HCT116 (cell line): ENCODE measurements at regions not wholly inside any gene's neighbourhood (a gene's known extent, or its start where the extent isn't known, plus 50 kb on each side); places are given as distances from the start of the nearest gene placed in this dataset.

Source experiments
- ATAC-seq: fragments of 200-7000 bp; cut with Tn5 transposase; 2 replicates; pipeline ENCODE4 v1.9.1; 2020; ENCODE audit warnings: mild to moderate bottlenecking, moderate library complexity
- BruUV-seq: library from RNA; stranded (reverse); fragments of 400-500 nt; replicated peaks from 2 replicates; lab custom pipeline; 2021; lab: Mats Ljungman, UMichigan
- CTCF ChIA-PET: fragments of 300-600 bp; sonication (Branson Sonifier 250); formaldehyde crosslinking; loops from one replicate; lab custom pipeline; 2021; ENCODE audit warnings: antibody characterized with exemption; lab: Charles Lee
- POLR2A ChIA-PET: fragments of 300-600, 350-600 bp; sonication (Branson Sonifier 250); formaldehyde crosslinking; loops from one replicate; lab custom pipeline; 2021; ENCODE audit warnings: antibody characterized with exemption; lab: Charles Lee
- RAD21 ChIA-PET, 2 experiments: fragments of 300-600 bp; sonication (Branson Sonifier 250); formaldehyde crosslinking; loops; one replicate each; lab custom pipeline; 2023; ENCODE audit warnings: low total read pairs in 2 of 2; ENCODE audit not compliant: uncharacterized antibody in 2 of 2, unreplicated experiment in 2 of 2, low non-redundant PET in 1 of 2; lab: Charles Lee
- DNase-seq: peaks from one replicate; pipeline ENCODE4 v3.0.0-alpha.2; 2010; ENCODE audit warnings: low read depth, low spot score
- H2AFZ ChIP-seq: fragments of 200-600 bp; shearing (Covaris generic), sonication (generic); 2 replicates; pipeline ENCODE4 v1.6.1; 2017; ENCODE audit warnings: low read depth, mixed run types, mixed read lengths, antibody characterized with exemption, low read length; ENCODE audit not compliant: poor library complexity, severe bottlenecking
- H3K27ac ChIP-seq: 2 replicates; pipeline ENCODE4 v1.5.1; 2012; ENCODE audit warnings: low read depth, low read length
- H3K27me3 ChIP-seq: fragments of 200-600 bp; sonication (generic); 2 replicates; pipeline ENCODE4 v1.6.1; 2016; ENCODE audit warnings: mixed run types, low read length, mixed read lengths; ENCODE audit not compliant: insufficient read depth
- H3K36me3 ChIP-seq, 2 experiments: fragments of 200-500 bp in 1 of 2; fragments of 200-600 bp in 1 of 2; sonication (Bioruptor generic) in 1 of 2; sonication (generic) in 1 of 2; 2 replicates each; pipeline versions ENCODE4 v1.5.1 to v1.6.1; 2014 to 2016; ENCODE audit warnings: low read length in 2 of 2, inconsistent platforms in 1 of 2, mixed read lengths in 1 of 2, mixed run types in 1 of 2; ENCODE audit not compliant: insufficient read depth in 2 of 2, control insufficient read depth in 1 of 2
- H3K4me1 ChIP-seq, 2 experiments: fragments of 200-600 bp in 1 of 2; sonication (generic) in 1 of 2; 2 replicates each; pipeline versions ENCODE4 v1.5.1 to v1.6.1; 2012 to 2017; ENCODE audit warnings: low read length in 2 of 2, inconsistent platforms in 1 of 2, mild to moderate bottlenecking in 1 of 2, mixed read lengths in 1 of 2, mixed run types in 1 of 2, moderate library complexity in 1 of 2; ENCODE audit not compliant: insufficient read depth in 2 of 2, control insufficient read depth in 1 of 2
- H3K4me2 ChIP-seq: fragments of 200-600 bp; sonication (generic); 2 replicates; pipeline ENCODE4 v1.6.1; 2017; ENCODE audit warnings: mixed run types, low read length, mixed read lengths
- H3K4me3 ChIP-seq, 2 experiments: fragments of 200-600 bp in 1 of 2; sonication (generic) in 1 of 2; replicated peaks in 1 of 2; 2 replicates each; pipeline ENCODE4 v1.5.1; 2011 to 2016; ENCODE audit warnings: low read length in 2 of 2, control low read depth in 1 of 2, low read depth in 1 of 2, mild to moderate bottlenecking in 1 of 2, mixed read lengths in 1 of 2, mixed run types in 1 of 2
- H3K79me2 ChIP-seq: fragments of 200-600 bp; sonication (generic); 2 replicates; pipeline ENCODE4 v1.6.1; 2017; ENCODE audit warnings: mild to moderate bottlenecking, mixed run types, low read length, moderate library complexity, mixed read lengths; ENCODE audit not compliant: insufficient read depth
- H3K9ac ChIP-seq: fragments of 200-600 bp; sonication (generic); 2 replicates; pipeline ENCODE4 v1.6.1; 2016; ENCODE audit warnings: low read length, mixed read lengths
- H3K9me2 ChIP-seq: fragments of 200-600 bp; sonication (generic), shearing (Covaris generic); 2 replicates; pipeline ENCODE4 v1.6.1; 2017; ENCODE audit warnings: mixed run types, mild to moderate bottlenecking, moderate library complexity; ENCODE audit not compliant: insufficient read depth
- H3K9me3 ChIP-seq, 2 experiments: fragments of 200-500 bp in 1 of 2; fragments of 200-600 bp in 1 of 2; sonication (Bioruptor generic) in 1 of 2; sonication (generic) in 1 of 2; 2 replicates each; pipeline ENCODE4 v1.6.1; 2014 to 2017; ENCODE audit warnings: low read length in 2 of 2, mixed read lengths in 2 of 2, inconsistent platforms in 1 of 2, low read depth in 1 of 2, mild to moderate bottlenecking in 1 of 2, mixed run types in 1 of 2, moderate library complexity in 1 of 2; ENCODE audit not compliant: control insufficient read depth in 1 of 2, insufficient read depth in 1 of 2
- H4K20me1 ChIP-seq: fragments of 200-600 bp; sonication (generic), shearing (Covaris generic); 2 replicates; pipeline ENCODE4 v1.6.1; 2017; ENCODE audit warnings: mixed run types, mild to moderate bottlenecking, moderate library complexity; ENCODE audit not compliant: insufficient read depth
- CBX3 ChIP-seq: IDR thresholded peaks from 2 replicates; pipeline ENCODE4 v1.6.1; 2012; ENCODE audit warnings: low read depth
- ELF1 ChIP-seq: IDR thresholded peaks from 2 replicates; pipeline ENCODE4 v1.6.1; 2012; ENCODE audit warnings: low read depth, borderline replicate concordance
- EZH2phosphoT487 ChIP-seq: fragments of 200-600 bp; IDR thresholded peaks from 2 replicates; pipeline ENCODE4 v1.6.1; 2018; ENCODE audit warnings: antibody characterized with exemption, borderline replicate concordance
- FOSL1 ChIP-seq: IDR thresholded peaks from 2 replicates; pipeline ENCODE4 v1.6.1; 2012; ENCODE audit warnings: low read depth
- SRF ChIP-seq: IDR thresholded peaks from 2 replicates; pipeline ENCODE4 v1.6.1; 2012; ENCODE audit warnings: low read depth
- YY1 ChIP-seq: IDR thresholded peaks from 2 replicates; pipeline ENCODE4 v1.6.1; 2011; ENCODE audit warnings: low read length, low read depth, moderate library complexity, mild to moderate bottlenecking; ENCODE audit not compliant: insufficient replicate concordance; ENCODE audit errors: extremely low read depth
- ZFX ChIP-seq: fragments of 450-650 bp; IDR thresholded peaks from 2 replicates; pipeline ENCODE4 v1.6.1; 2017
- intact Hi-C: fragments of 100-400 bp; cut with micrococcal nuclease; formaldehyde crosslinking; loops from 2 replicates; pipeline ENCODE4 v1.10.0; 2022
- TF ChIP-seq, protein P1 (sequence below): IDR thresholded peaks from 2 replicates; pipeline ENCODE4 v1.6.1; 2012
- TF ChIP-seq, protein P2 (sequence below), 3 experiments: fragments of 200-600 bp in 1 of 3; sonication (generic) in 1 of 3; IDR thresholded peaks in 2 of 3; conservative IDR thresholded peaks in 1 of 3; 2 replicates each; pipeline ENCODE4 v1.5.1; 2012 to 2017; ENCODE audit warnings: low read depth in 2 of 3, low read length in 2 of 3, antibody characterized with exemption in 1 of 3, borderline replicate concordance in 1 of 3, control low read depth in 1 of 3, mild to moderate bottlenecking in 1 of 3, mixed read lengths in 1 of 3, mixed run types in 1 of 3, moderate library complexity in 1 of 3; ENCODE audit not compliant: insufficient read depth in 1 of 3
- TF ChIP-seq, protein P3 (sequence below): IDR thresholded peaks from 2 replicates; pipeline ENCODE4 v1.6.1; 2012; ENCODE audit warnings: low read depth
- TF ChIP-seq, protein P4 (sequence below): IDR thresholded peaks from 2 replicates; pipeline ENCODE4 v1.6.1; 2011; ENCODE audit warnings: mild to moderate bottlenecking, low read length, moderate library complexity; ENCODE audit not compliant: insufficient replicate concordance; ENCODE audit errors: extremely low read depth

DNA sequence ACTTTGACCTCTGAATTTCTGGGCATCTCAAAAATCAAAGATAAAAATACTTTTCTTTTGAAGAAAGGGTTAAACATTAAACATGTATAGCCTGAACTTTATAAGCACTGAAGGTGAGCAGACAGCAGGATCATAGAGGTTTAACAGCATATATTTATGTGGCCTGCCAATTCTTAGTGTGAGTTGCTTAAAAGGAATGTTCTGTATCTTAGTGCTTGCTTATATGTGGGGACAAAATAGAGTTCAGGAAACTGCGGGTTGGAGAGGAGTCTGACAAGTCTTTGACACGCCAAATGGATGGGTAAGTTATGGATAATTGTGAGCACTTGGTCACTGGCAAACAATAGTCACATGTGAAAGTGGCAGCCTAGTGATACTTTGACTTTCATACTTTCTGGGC lies 1419.4 kb upstream of the SPRY2 start:
- Histone ChIP-seq H3K9me2 (no peaks in the 10 kb centered on the region), H3K4me1 (no peaks in the 10 kb centered on the region), H3K4me3 (no peak overlapping the region), H3K27me3 (no peaks in the 10 kb centered on the region), H3K9me3 (0 out of 4 replicates have a peak, but pooled peaks cover 0 to under 1% of the 10 kb centered on the region in 2 experiments), H3K9ac (no peak overlapping the region), H3K36me3 (no peaks in the 10 kb centered on the region), H4K20me1 (no peaks in the 10 kb centered on the region), H2AFZ (no peak overlapping the region), H3K27ac (no peak overlapping the region), H3K79me2 (no peaks in the 10 kb centered on the region), H3K4me2 (no peak overlapping the region)
- no TSS peak for BruUV-seq
- ChIA-PET RAD21 (no interaction called here), CTCF (no interaction called here), POLR2A (no interaction called here)
- intact Hi-C loops, result no loop called here
- DNase-seq (no peak), ATAC-seq (no peak)
- TF ChIP-seq, protein P1, sequence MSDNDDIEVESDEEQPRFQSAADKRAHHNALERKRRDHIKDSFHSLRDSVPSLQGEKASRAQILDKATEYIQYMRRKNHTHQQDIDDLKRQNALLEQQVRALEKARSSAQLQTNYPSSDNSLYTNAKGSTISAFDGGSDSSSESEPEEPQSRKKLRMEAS, result no peak

DNA sequence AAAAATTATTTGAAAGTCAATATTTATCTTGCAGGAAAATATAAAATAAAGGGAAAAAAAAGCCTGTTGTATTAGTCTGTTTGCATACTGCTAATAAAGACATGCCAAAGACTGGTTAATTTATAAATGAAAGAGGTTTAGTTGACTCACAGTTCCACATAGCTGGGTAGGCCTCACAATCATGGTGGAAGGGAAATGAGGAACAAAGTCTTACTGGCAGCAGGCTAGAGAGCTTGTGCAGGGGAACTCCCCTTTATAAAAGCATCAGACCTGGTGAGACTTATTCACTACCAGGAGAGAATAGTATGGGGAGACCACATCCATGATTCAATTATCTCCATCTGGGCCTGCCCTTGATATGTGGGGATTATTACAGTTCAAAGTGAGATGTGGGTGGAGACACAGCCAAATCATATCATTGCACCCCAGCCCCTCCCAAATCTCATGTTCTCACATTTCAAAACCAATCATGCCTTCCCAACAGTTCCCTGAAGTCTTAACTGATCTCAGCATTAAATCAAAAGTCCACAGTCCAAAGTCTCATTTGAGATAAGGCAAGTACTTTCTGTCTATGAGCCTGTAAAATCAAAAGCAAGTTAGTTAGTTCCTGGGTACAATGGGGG lies 1416.5 kb upstream of the SPRY2 start:
- no peaks in the 10 kb centered on the region for H4K20me1 ChIP-seq
- no peak overlapping the region for H3K27ac ChIP-seq
- H3K4me2 ChIP-seq, result no peak overlapping the region
- intact Hi-C loops, result no loop called here
- no peak for DNase-seq
- BruUV-seq, result no TSS peak
- no peaks in the 10 kb centered on the region for H3K9me3 ChIP-seq
- H3K4me3 ChIP-seq, result no peak overlapping the region
- CTCF ChIA-PET, result no interaction called here
- POLR2A ChIA-PET, result no interaction called here
- ATAC-seq, result no peak
- no peaks in the 10 kb centered on the region for H3K27me3 ChIP-seq
- no peaks in the 10 kb centered on the region for H3K9me2 ChIP-seq
- RAD21 ChIA-PET, result no interaction called here
- H3K4me1 ChIP-seq, result no peaks in the 10 kb centered on the region
- no peak overlapping the region for H3K9ac ChIP-seq
- H3K36me3 ChIP-seq, result no peaks in the 10 kb centered on the region
- no peaks in the 10 kb centered on the region for H3K79me2 ChIP-seq
- no peak overlapping the region for H2AFZ ChIP-seq
- TF ChIP-seq ELF1 (no peak), FOSL1 (no peak), YY1 (no peak), CBX3 (no peak), ZFX (no peak), SRF (no peak), EZH2phosphoT487 (no peak)
- TF ChIP-seq, protein P2, sequence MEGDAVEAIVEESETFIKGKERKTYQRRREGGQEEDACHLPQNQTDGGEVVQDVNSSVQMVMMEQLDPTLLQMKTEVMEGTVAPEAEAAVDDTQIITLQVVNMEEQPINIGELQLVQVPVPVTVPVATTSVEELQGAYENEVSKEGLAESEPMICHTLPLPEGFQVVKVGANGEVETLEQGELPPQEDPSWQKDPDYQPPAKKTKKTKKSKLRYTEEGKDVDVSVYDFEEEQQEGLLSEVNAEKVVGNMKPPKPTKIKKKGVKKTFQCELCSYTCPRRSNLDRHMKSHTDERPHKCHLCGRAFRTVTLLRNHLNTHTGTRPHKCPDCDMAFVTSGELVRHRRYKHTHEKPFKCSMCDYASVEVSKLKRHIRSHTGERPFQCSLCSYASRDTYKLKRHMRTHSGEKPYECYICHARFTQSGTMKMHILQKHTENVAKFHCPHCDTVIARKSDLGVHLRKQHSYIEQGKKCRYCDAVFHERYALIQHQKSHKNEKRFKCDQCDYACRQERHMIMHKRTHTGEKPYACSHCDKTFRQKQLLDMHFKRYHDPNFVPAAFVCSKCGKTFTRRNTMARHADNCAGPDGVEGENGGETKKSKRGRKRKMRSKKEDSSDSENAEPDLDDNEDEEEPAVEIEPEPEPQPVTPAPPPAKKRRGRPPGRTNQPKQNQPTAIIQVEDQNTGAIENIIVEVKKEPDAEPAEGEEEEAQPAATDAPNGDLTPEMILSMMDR (IDR thresholded peaks at IDR 0.05 in 2 of 3, conservative IDR thresholded peaks at IDR 0.05 in 1 of 3; ENCODE audit: borderline replicate concordance in 1 of 3, insufficient read depth in 1 of 3, low read depth in 2 of 3, low read length in 2 of 3), result no peak
- TF ChIP-seq, protein P3, sequence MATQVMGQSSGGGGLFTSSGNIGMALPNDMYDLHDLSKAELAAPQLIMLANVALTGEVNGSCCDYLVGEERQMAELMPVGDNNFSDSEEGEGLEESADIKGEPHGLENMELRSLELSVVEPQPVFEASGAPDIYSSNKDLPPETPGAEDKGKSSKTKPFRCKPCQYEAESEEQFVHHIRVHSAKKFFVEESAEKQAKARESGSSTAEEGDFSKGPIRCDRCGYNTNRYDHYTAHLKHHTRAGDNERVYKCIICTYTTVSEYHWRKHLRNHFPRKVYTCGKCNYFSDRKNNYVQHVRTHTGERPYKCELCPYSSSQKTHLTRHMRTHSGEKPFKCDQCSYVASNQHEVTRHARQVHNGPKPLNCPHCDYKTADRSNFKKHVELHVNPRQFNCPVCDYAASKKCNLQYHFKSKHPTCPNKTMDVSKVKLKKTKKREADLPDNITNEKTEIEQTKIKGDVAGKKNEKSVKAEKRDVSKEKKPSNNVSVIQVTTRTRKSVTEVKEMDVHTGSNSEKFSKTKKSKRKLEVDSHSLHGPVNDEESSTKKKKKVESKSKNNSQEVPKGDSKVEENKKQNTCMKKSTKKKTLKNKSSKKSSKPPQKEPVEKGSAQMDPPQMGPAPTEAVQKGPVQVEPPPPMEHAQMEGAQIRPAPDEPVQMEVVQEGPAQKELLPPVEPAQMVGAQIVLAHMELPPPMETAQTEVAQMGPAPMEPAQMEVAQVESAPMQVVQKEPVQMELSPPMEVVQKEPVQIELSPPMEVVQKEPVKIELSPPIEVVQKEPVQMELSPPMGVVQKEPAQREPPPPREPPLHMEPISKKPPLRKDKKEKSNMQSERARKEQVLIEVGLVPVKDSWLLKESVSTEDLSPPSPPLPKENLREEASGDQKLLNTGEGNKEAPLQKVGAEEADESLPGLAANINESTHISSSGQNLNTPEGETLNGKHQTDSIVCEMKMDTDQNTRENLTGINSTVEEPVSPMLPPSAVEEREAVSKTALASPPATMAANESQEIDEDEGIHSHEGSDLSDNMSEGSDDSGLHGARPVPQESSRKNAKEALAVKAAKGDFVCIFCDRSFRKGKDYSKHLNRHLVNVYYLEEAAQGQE, result no peak
- TF ChIP-seq, protein P4, sequence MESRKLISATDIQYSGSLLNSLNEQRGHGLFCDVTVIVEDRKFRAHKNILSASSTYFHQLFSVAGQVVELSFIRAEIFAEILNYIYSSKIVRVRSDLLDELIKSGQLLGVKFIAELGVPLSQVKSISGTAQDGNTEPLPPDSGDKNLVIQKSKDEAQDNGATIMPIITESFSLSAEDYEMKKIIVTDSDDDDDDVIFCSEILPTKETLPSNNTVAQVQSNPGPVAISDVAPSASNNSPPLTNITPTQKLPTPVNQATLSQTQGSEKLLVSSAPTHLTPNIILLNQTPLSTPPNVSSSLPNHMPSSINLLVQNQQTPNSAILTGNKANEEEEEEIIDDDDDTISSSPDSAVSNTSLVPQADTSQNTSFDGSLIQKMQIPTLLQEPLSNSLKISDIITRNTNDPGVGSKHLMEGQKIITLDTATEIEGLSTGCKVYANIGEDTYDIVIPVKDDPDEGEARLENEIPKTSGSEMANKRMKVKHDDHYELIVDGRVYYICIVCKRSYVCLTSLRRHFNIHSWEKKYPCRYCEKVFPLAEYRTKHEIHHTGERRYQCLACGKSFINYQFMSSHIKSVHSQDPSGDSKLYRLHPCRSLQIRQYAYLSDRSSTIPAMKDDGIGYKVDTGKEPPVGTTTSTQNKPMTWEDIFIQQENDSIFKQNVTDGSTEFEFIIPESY, result no peak
